ENCODE measurements at regions not wholly inside any gene's neighbourhood (a gene's known extent, or its start where the extent isn't known, plus 50 kb on each side); places are given as distances from the start of the nearest gene placed in this dataset.

DNA sequence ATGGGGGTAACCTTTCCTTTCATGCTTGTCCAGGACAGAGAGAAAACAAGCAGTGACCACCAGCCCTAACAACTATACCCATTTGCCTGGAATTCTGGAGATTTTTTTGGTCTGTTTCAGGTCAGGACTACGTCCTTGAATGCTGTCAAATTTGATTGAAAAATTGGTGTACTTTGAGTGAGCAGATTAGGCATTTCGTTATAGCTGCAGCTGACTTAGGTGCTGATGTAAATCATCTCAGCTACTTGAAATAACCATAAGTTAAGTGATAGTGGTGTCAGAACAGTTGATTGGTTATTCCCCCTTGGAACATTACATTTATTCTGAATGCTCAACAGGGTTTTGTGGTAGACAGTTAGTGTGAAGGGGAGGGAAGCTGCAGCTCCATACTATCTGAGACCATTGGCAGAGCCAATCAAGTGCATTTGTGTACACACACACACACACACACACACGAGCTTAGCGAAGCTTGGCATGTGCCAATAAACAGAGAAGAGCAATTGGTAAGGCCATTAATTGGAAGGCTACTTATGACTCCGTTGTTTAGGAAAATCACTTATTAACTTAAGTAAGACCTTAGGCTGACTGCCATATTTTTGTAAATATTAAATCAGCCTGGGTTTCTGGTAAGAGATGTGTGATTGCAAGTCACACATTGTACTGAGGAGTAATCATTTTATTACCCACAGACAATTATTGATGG is 447.8 kb downstream of the MFSD1 start:
- H3K27me3 ChIP-seq, result no peaks in the 10 kb centered on the region
- no peak overlapping the region for H3K27ac ChIP-seq
- H3K9me3 ChIP-seq, result peaks cover 9% of the 10 kb centered on the region
- no peaks in the 10 kb centered on the region for H3K4me1 ChIP-seq (ENCODE audit: control insufficient read depth in 1 of 2, insufficient read depth in 1 of 2, low read depth in 1 of 2, low read length in 1 of 2)
- H3K36me3 ChIP-seq, result no peaks in the 10 kb centered on the region
- H3K4me3 ChIP-seq (ENCODE audit: low read depth in 1 of 2, low read length in 1 of 2), result no peak overlapping the region
- TF ChIP-seq, protein P1, sequence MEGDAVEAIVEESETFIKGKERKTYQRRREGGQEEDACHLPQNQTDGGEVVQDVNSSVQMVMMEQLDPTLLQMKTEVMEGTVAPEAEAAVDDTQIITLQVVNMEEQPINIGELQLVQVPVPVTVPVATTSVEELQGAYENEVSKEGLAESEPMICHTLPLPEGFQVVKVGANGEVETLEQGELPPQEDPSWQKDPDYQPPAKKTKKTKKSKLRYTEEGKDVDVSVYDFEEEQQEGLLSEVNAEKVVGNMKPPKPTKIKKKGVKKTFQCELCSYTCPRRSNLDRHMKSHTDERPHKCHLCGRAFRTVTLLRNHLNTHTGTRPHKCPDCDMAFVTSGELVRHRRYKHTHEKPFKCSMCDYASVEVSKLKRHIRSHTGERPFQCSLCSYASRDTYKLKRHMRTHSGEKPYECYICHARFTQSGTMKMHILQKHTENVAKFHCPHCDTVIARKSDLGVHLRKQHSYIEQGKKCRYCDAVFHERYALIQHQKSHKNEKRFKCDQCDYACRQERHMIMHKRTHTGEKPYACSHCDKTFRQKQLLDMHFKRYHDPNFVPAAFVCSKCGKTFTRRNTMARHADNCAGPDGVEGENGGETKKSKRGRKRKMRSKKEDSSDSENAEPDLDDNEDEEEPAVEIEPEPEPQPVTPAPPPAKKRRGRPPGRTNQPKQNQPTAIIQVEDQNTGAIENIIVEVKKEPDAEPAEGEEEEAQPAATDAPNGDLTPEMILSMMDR (IDR thresholded peaks at IDR 0.05), result no peak

DNA sequence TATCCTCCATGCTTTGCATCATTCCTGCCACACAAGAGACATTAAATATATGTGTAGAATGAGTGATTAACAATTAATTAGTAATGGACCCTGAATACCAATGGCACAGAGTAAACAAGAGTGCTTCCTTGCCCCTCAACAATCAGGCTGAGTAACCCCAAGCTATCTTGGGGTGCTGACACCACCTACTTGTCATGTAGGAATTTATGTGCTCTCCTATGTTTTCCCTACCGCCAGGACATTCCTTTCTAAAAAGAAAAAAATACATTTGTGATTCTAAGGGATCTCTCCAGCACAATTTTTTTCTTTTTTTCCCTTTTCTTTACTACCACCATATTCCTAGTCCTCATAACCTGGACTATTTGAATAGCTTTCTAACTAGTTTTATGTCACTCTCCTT is 449.1 kb downstream of the MFSD1 start:
- H3K27me3 ChIP-seq, result no peaks in the 10 kb centered on the region
- no peaks in the 10 kb centered on the region for H3K36me3 ChIP-seq
- TF ChIP-seq, protein P1 (IDR thresholded peaks at IDR 0.05), result no peak
- no peak overlapping the region for H3K4me3 ChIP-seq (ENCODE audit: low read depth in 1 of 2, low read length in 1 of 2)
- no peak overlapping the region for H3K27ac ChIP-seq
- H3K9me3 ChIP-seq, result peaks cover 9% of the 10 kb centered on the region
- H3K4me1 ChIP-seq (ENCODE audit: control insufficient read depth in 1 of 2, insufficient read depth in 1 of 2, low read depth in 1 of 2, low read length in 1 of 2), result no peaks in the 10 kb centered on the region

GRCh38 chr3:159252274-159252673 is 450.4 kb downstream of the MFSD1 start:
- Histone ChIP-seq H3K36me3 (no peaks in the 10 kb centered on the region), H3K27ac (no peak overlapping the region), H3K4me1 (ENCODE audit: control insufficient read depth in 1 of 2, insufficient read depth in 1 of 2, low read depth in 1 of 2, low read length in 1 of 2) (no peaks in the 10 kb centered on the region), H3K4me3 (ENCODE audit: low read depth in 1 of 2, low read length in 1 of 2) (no peak overlapping the region), H3K9me3 (peaks cover 9% of the 10 kb centered on the region), H3K27me3 (no peaks in the 10 kb centered on the region)
- TF ChIP-seq, protein P1 (IDR thresholded peaks at IDR 0.05), result no peak

DNA sequence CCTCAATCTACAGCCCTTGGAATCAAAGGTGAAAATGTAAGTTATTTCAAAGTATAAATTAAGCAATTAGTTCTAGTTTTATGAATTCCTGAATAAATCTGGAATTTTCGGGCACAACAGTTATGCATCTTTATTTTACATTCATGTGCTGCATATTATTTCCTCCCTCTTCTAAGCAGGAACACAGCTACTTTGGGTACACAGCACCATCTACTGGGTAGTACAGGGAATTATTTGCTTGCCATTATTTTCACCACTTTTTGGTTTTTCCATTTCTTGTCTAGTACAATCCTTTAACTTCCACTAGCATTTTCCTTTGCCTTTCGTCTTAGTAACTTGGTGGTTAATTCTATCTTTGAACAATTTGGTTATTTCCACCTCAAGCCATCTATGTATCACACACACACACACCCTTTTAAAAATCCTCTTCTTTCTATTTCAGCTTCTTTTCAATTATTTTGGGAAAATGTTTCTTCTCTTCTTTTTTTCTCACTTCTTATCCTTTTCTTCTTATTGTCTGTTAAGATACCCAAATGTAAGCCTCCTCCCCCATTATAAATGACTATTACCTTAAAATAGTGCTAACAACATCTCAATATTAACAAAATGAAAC is 451.0 kb downstream of the MFSD1 start:
- Histone ChIP-seq H3K4me1 (ENCODE audit: control insufficient read depth in 1 of 2, insufficient read depth in 1 of 2, low read depth in 1 of 2, low read length in 1 of 2) (no peaks in the 10 kb centered on the region), H3K36me3 (no peaks in the 10 kb centered on the region), H3K4me3 (ENCODE audit: low read depth in 1 of 2, low read length in 1 of 2) (no peak overlapping the region), H3K27me3 (no peaks in the 10 kb centered on the region), H3K9me3 (peaks cover 9% of the 10 kb centered on the region), H3K27ac (no peak overlapping the region)
- TF ChIP-seq, protein P1 (IDR thresholded peaks at IDR 0.05), result no peak

DNA sequence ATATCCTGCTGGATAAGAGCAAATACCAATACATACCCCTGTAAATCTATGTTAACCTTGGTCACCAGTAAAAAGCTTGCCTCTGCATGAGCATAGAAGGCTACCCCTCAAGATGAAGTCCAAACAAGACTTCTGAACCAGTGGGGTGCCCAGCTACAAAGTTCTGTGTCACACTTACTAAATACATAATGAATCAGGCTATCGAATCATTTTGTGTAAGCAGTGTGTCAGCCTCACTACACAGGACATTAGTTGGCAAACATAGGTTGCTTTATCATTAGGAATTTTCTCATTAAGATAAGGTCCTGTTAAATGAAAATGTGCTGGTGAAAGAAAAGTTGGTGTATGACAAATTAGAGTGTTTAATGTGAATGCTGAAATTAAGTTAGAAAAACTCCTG is 452.0 kb downstream of the MFSD1 start:
- Histone ChIP-seq H3K27ac (no peak overlapping the region), H3K4me3 (ENCODE audit: low read depth in 1 of 2, low read length in 1 of 2) (no peak overlapping the region), H3K36me3 (no peaks in the 10 kb centered on the region), H3K4me1 (ENCODE audit: control insufficient read depth in 1 of 2, insufficient read depth in 1 of 2, low read depth in 1 of 2, low read length in 1 of 2) (no peaks in the 10 kb centered on the region), H3K9me3 (peaks cover 9% of the 10 kb centered on the region), H3K27me3 (no peaks in the 10 kb centered on the region)
- TF ChIP-seq, protein P1 (IDR thresholded peaks at IDR 0.05), result no peak

Measured in neutrophil (primary cell).